ENCODE measurements at regions not wholly inside any gene's neighbourhood (a gene's known extent, or its start where the extent isn't known, plus 50 kb on each side); places are given as distances from the start of the nearest gene placed in this dataset.

- TF ChIP-seq CTCF (IDR thresholded peaks at IDR 0.05; ENCODE audit: low read depth, low read length) (no peak), POLR2A (IDR thresholded peaks at IDR 0.05; ENCODE audit: extremely low read depth, insufficient read length) (no peak), MAX (IDR thresholded peaks at IDR 0.05; ENCODE audit: low read depth, low read length) (0 out of 2 replicates have a peak, but pooled peaks have one; percentile 8), MYC (IDR thresholded peaks at IDR 0.05; ENCODE audit: low read depth, low read length) (no peak)
Observed at GRCh38 chr20:48007351-48007750, 222.1 kb upstream of the SULF2 start.
